H1 (cell line): ENCODE measurements at regions not wholly inside any gene's neighbourhood (a gene's known extent, or its start where the extent isn't known, plus 50 kb on each side); places are given as distances from the start of the nearest gene placed in this dataset.

Source experiments
- CEBPB ChIP-seq: IDR thresholded peaks from 2 replicates; pipeline ENCODE4 v1.6.1; 2012; ENCODE audit warnings: low read depth, low read length
- CHD1 ChIP-seq: IDR thresholded peaks from 2 replicates; pipeline ENCODE4 v1.6.1; 2012; ENCODE audit warnings: low read depth, low read length, improper control_type of control experiment
- GTF2F1 ChIP-seq: IDR thresholded peaks from 2 replicates; pipeline ENCODE4 v1.6.1; 2012; ENCODE audit warnings: low read depth, low read length, improper control_type of control experiment, borderline replicate concordance
- JUN ChIP-seq: IDR thresholded peaks from 2 replicates; pipeline ENCODE4 v1.6.1; 2011; ENCODE audit warnings: low read depth, mild to moderate bottlenecking, improper control_type of control experiment, low read length
- JUND ChIP-seq: IDR thresholded peaks from 2 replicates; pipeline ENCODE4 v1.6.1; 2011; ENCODE audit warnings: mild to moderate bottlenecking, improper control_type of control experiment, low read length
- PHF8 ChIP-seq: fragments of 200-600 bp; sonication (generic); conservative IDR thresholded peaks from 2 replicates; pipeline ENCODE4 v1.7.1; 2012; ENCODE audit warnings: low read depth, mild to moderate bottlenecking, inconsistent platforms, low read length, moderate library complexity
- POLR2AphosphoS5 ChIP-seq: IDR thresholded peaks from 2 replicates; pipeline ENCODE4 v1.6.1; 2011; ENCODE audit warnings: low read depth, low read length
- SUZ12 ChIP-seq: fragments of 200-600 bp; sonication (generic); IDR thresholded peaks from 2 replicates; pipeline ENCODE4 v1.6.1; 2012; ENCODE audit warnings: mild to moderate bottlenecking, inconsistent platforms, low read length, moderate library complexity, mixed read lengths
- TBP ChIP-seq: IDR thresholded peaks from 2 replicates; pipeline ENCODE4 v1.6.1; 2011; ENCODE audit warnings: low read depth, low read length, improper control_type of control experiment
- TF ChIP-seq, protein P1 (sequence below), 3 experiments: IDR thresholded peaks; 1 replicate in 2 of 3; 2 replicates in 1 of 3; pipeline versions ENCODE4 v1.5.1 to v1.6.1; 2011; ENCODE audit warnings: low read length in 3 of 3, mild to moderate bottlenecking in 3 of 3, inconsistent platforms in 2 of 3, low read depth in 1 of 3, moderate library complexity in 1 of 3; ENCODE audit not compliant: insufficient read depth in 1 of 3; ENCODE audit errors: control extremely low read depth in 1 of 3

DNA sequence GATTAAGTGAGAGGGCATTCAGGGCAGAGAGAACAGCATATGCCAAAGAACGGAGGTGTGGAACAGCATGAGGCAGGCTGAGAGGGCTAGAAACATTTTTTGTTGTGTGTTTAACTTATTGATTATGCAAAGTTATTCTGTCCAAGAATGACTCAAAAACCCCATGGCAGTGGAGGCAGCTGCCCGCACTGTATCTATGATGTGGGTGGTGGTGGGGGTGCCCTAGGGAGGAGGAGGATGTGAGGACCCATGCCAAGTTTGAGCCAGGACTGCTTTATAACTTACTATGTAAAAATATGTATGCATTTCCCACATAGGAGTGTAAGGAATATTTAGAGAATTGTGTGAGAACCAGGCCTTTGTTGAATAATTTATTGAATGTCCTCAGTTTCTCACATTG lies 85.4 kb upstream of the GNAZ start:
- TF ChIP-seq, protein P1, sequence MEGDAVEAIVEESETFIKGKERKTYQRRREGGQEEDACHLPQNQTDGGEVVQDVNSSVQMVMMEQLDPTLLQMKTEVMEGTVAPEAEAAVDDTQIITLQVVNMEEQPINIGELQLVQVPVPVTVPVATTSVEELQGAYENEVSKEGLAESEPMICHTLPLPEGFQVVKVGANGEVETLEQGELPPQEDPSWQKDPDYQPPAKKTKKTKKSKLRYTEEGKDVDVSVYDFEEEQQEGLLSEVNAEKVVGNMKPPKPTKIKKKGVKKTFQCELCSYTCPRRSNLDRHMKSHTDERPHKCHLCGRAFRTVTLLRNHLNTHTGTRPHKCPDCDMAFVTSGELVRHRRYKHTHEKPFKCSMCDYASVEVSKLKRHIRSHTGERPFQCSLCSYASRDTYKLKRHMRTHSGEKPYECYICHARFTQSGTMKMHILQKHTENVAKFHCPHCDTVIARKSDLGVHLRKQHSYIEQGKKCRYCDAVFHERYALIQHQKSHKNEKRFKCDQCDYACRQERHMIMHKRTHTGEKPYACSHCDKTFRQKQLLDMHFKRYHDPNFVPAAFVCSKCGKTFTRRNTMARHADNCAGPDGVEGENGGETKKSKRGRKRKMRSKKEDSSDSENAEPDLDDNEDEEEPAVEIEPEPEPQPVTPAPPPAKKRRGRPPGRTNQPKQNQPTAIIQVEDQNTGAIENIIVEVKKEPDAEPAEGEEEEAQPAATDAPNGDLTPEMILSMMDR (IDR thresholded peaks at IDR 0.05; ENCODE audit: control extremely low read depth in 1 of 3, insufficient read depth in 1 of 3, low read depth in 1 of 3, low read length in 3 of 3), result no peak
- TF ChIP-seq GTF2F1, result no peak
- TF ChIP-seq JUND, result no peak
- no peak for TF ChIP-seq PHF8
- TF ChIP-seq CEBPB, result no peak
- no peak for TF ChIP-seq TBP
- no peak for TF ChIP-seq JUN
- TF ChIP-seq POLR2AphosphoS5, result no peak
- no peak for TF ChIP-seq SUZ12
- TF ChIP-seq CHD1, result no peak
